ENCODE measurements at regions not wholly inside any gene's neighbourhood (a gene's known extent, or its start where the extent isn't known, plus 50 kb on each side); places are given as distances from the start of the nearest gene placed in this dataset.

DNA sequence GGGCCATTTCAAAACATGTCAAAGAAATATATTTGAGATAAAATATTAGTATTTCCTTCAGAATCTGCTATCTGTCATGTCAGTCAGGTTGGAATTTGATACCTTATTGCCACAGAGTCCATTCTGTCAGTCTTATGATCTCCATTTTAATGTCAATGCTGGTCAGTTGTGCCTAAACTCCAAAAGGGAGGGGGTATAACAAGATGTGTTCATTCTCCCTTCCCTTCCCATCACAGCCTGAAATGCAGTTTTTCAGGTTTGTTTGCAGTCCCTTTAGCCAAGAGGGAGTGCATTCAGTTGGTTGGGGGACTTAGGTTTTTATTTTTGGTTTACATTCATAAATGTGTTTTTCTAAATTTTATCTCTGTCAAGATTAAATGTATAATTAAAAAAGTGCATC, 59.8 kb upstream of the INHBA start:
- CTCF ChIA-PET: no interaction called here
- TF ChIP-seq, protein P1, sequence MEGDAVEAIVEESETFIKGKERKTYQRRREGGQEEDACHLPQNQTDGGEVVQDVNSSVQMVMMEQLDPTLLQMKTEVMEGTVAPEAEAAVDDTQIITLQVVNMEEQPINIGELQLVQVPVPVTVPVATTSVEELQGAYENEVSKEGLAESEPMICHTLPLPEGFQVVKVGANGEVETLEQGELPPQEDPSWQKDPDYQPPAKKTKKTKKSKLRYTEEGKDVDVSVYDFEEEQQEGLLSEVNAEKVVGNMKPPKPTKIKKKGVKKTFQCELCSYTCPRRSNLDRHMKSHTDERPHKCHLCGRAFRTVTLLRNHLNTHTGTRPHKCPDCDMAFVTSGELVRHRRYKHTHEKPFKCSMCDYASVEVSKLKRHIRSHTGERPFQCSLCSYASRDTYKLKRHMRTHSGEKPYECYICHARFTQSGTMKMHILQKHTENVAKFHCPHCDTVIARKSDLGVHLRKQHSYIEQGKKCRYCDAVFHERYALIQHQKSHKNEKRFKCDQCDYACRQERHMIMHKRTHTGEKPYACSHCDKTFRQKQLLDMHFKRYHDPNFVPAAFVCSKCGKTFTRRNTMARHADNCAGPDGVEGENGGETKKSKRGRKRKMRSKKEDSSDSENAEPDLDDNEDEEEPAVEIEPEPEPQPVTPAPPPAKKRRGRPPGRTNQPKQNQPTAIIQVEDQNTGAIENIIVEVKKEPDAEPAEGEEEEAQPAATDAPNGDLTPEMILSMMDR (conservative IDR thresholded peaks at IDR 0.05; ENCODE audit: low read depth): no peak
- no peak overlapping the region for H3K27ac ChIP-seq
- DNase-seq (ENCODE audit: low spot score): no peak
- POLR2A ChIA-PET (ENCODE audit: low non-redundant PET): no interaction called here

GRCh38 chr7:41760293-41760692, 57.4 kb upstream of the INHBA start:
- TF ChIP-seq, protein P1 (conservative IDR thresholded peaks at IDR 0.05; ENCODE audit: low read depth): no peak
- ChIA-PET CTCF (no interaction called here), POLR2A (ENCODE audit: low non-redundant PET) (no interaction called here)
- H3K27ac ChIP-seq: no peak overlapping the region
- no peak for DNase-seq (ENCODE audit: low spot score)

DNA sequence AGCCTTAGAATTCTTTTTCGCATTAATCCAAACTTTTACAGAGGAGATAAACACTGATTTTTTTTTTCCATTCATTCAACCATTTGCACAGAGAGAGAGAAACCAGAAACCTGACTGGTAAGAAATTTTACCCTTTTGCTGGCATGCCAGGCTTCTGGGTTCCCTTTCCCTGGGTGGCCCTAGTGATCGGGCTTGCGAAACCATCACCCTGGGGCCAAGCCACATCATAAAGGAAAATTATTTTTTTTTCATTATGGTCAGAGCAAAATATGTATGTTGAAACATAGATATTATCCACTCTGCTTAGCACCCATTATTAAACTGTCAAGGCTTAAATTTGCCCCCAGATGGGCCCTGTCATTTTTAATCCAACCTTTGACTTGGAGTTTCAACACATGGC, 55.4 kb upstream of the INHBA start:
- POLR2A ChIA-PET (ENCODE audit: low non-redundant PET): no interaction called here
- CTCF ChIA-PET: no interaction called here
- no peak overlapping the region for H3K27ac ChIP-seq
- TF ChIP-seq, protein P1 (conservative IDR thresholded peaks at IDR 0.05; ENCODE audit: low read depth): no peak
- no peak for DNase-seq (ENCODE audit: low spot score)

- TF ChIP-seq, protein P1 (conservative IDR thresholded peaks at IDR 0.05; ENCODE audit: low read depth): no peak
- POLR2A ChIA-PET (ENCODE audit: low non-redundant PET): no interaction called here
- CTCF ChIA-PET: no interaction called here
- DNase-seq (ENCODE audit: low spot score): no peak
- H3K27ac ChIP-seq: no peak overlapping the region
Measured at GRCh38 chr7:41756650-41757182, 53.8 kb upstream of the INHBA start.

- no peak for DNase-seq (ENCODE audit: low spot score)
- TF ChIP-seq, protein P1 (conservative IDR thresholded peaks at IDR 0.05; ENCODE audit: low read depth): no peak
- no peak overlapping the region for H3K27ac ChIP-seq
- POLR2A ChIA-PET (ENCODE audit: low non-redundant PET): no interaction called here
- CTCF ChIA-PET: no interaction called here
Measured at GRCh38 chr7:41755096-41755495, 52.2 kb upstream of the INHBA start.

- TF ChIP-seq, protein P1 (conservative IDR thresholded peaks at IDR 0.05; ENCODE audit: low read depth): no peak
- ChIA-PET POLR2A (ENCODE audit: low non-redundant PET) (no interaction called here), CTCF (no interaction called here)
- DNase-seq (ENCODE audit: low spot score): no peak
- H3K27ac ChIP-seq: no peak overlapping the region
Measured at GRCh38 chr7:41754046-41754445, 51.2 kb upstream of the INHBA start.
